AG09319 (cell line): ENCODE measurements at regions not wholly inside any gene's neighbourhood (a gene's known extent, or its start where the extent isn't known, plus 50 kb on each side); places are given as distances from the start of the nearest gene placed in this dataset.

Experiments
- DNase-seq: peaks from one replicate; pipeline ENCODE4 v3.0.0-alpha.2; 2010; ENCODE audit warnings: low read depth; ENCODE audit errors: extremely low read depth
- TF ChIP-seq, protein P1 (sequence below): IDR thresholded peaks from 2 replicates; pipeline ENCODE4 v1.5.1; 2011; ENCODE audit warnings: low read depth, mild to moderate bottlenecking, inconsistent platforms, low read length, moderate library complexity

GRCh38 chr9:73889023-73889422, 608.1 kb upstream of the RORB start:
- TF ChIP-seq, protein P1, sequence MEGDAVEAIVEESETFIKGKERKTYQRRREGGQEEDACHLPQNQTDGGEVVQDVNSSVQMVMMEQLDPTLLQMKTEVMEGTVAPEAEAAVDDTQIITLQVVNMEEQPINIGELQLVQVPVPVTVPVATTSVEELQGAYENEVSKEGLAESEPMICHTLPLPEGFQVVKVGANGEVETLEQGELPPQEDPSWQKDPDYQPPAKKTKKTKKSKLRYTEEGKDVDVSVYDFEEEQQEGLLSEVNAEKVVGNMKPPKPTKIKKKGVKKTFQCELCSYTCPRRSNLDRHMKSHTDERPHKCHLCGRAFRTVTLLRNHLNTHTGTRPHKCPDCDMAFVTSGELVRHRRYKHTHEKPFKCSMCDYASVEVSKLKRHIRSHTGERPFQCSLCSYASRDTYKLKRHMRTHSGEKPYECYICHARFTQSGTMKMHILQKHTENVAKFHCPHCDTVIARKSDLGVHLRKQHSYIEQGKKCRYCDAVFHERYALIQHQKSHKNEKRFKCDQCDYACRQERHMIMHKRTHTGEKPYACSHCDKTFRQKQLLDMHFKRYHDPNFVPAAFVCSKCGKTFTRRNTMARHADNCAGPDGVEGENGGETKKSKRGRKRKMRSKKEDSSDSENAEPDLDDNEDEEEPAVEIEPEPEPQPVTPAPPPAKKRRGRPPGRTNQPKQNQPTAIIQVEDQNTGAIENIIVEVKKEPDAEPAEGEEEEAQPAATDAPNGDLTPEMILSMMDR: no peak
- no peak for DNase-seq

- DNase-seq: no peak
- TF ChIP-seq, protein P1: no peak
Observed at GRCh38 chr9:73890685-73891277, 606.4 kb upstream of the RORB start.

GRCh38 chr9:73892335-73892734, 604.8 kb upstream of the RORB start:
- DNase-seq: no peak
- TF ChIP-seq, protein P1: no peak

DNA sequence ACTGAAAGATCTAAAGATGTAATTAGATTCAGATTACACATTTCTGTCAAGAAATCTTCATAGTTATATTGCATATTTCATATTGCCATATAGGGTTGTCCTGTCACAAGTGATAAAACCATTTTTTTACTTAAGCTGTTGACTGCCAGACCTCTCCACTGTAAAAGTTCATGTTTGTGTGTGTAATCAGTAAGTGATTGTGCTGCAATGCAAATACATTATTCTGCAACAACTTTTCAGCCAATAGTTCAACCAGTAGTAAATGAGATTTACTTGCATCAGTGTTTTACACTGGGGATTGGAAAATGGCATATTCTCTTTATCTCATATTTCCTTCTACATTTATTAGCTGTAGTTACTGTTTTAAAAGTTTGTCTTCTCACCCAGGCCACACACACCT, 603.9 kb upstream of the RORB start:
- TF ChIP-seq, protein P1: no peak
- no peak for DNase-seq

DNA sequence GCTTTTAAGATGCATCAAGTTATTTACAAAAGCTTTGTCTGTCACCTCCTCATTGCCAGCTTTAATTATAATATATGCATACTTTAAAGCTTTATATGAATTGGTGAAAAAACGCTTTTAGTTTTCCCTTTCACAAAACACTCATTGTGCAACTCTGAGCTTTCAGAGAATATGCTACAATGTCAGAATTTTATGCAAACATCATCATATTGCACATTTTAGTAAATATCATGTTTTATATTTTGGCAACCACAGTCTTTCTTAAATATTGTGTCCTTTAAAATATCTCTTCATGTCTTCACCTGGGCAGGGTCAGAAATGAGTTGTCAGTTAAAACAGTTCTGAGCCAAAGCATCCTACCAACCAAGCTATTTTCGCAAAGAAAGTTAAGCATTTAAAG, 601.1 kb upstream of the RORB start:
- TF ChIP-seq, protein P1: no peak
- no peak for DNase-seq

GRCh38 chr9:73906671-73907070, 590.5 kb upstream of the RORB start:
- no peak for DNase-seq
- TF ChIP-seq, protein P1: no peak

DNA sequence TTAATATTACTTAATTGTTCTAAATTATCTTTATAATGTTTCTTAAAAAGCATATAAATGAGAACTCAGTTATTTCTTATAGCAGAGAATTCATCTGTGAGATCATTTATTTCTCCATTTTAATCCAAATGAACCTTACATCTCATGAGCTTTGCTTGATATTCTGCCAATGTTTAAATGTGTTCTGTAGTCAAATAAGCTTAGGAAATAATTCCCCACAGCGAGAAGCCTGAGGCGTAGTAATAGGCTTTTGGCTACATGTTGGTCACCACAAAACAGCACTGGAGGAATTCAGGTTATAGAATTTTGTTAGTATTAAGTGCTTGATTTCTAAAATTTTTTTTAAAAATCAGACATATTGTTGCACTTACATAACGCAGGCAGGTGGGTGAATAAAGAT, 585.3 kb upstream of the RORB start:
- DNase-seq: no peak
- TF ChIP-seq, protein P1: no peak
